A549 (cell line): ENCODE measurements at regions not wholly inside any gene's neighbourhood (a gene's known extent, or its start where the extent isn't known, plus 50 kb on each side); places are given as distances from the start of the nearest gene placed in this dataset.

Source experiments
- ATAC-seq, 2 experiments: fragments of 200-7000 bp in 1 of 2; fragments of >200 bp in 1 of 2; cut with Nextera tagmentation in 1 of 2; cut with Tn5 transposase in 1 of 2; 3 replicates each; pipeline versions ENCODE4 v1.8.0 to v1.9.1; 2018 to 2020; ENCODE audit warnings: mild to moderate bottlenecking in 1 of 2, moderate library complexity in 1 of 2
- CTCF ChIA-PET: fragments of 300-600 bp; sonication (Branson Sonifier 250); formaldehyde crosslinking; extraction: SDS; loops from one replicate; lab custom pipeline; 2021; ENCODE audit warnings: antibody characterized with exemption, inconsistent platforms; lab: Yijun Ruan, JAX
- POLR2A ChIA-PET: fragments of 350-600 bp; formaldehyde crosslinking; extraction: SDS; loops from one replicate; lab custom pipeline; 2021; ENCODE audit warnings: antibody characterized with exemption, inconsistent platforms; lab: Yijun Ruan, JAX
- DNase-seq, 2 experiments: peaks; one replicate each; pipeline versions ENCODE4 v3.0.0 to v3.0.0-alpha.2; 2011 to 2016; ENCODE audit warnings: low read depth in 1 of 2, low spot score in 1 of 2
- FAIRE-seq: peaks from 2 replicates; lab custom pipeline; 2011; peaks lifted over from hg19 to GRCh38; lab: Jason Lieb, UNC
- H3K27ac ChIP-seq, 2 experiments: fragments of >200 bp; sonication (Bioruptor Twin); formaldehyde crosslinking; 3 replicates each; pipeline ENCODE4 v1.5.1; 2016 to 2017
- H3K4me1 ChIP-seq: fragments of >200 bp; sonication (Bioruptor Twin); formaldehyde crosslinking; 3 replicates; pipeline ENCODE4 v1.6.1; 2016
- H3K4me2 ChIP-seq: fragments of >200 bp; sonication (Bioruptor Twin); formaldehyde crosslinking; 3 replicates; pipeline ENCODE4 v1.6.1; 2016
- H3K4me3 ChIP-seq: fragments of >200 bp; sonication (Bioruptor Twin); formaldehyde crosslinking; 3 replicates; pipeline ENCODE4 v1.5.1; 2016
- H3K9me3 ChIP-seq: fragments of >200 bp; sonication (Bioruptor Twin); formaldehyde crosslinking; 3 replicates; pipeline ENCODE4 v1.6.1; 2016
- EHF ChIP-seq: fragments of 250-450 bp; sonication (Bioruptor Pico); IDR thresholded peaks from 2 replicates; pipeline ENCODE4 v1.5.0; 2020; ENCODE audit warnings: mild to moderate bottlenecking
- ESRRA ChIP-seq: fragments of 150-350 bp; IDR thresholded peaks from 2 replicates; pipeline ENCODE4 v1.6.1; 2014; ENCODE audit warnings: mild to moderate bottlenecking, low read length, borderline replicate concordance
- FOSB ChIP-seq: fragments of 250-450 bp; sonication (Bioruptor Pico); IDR thresholded peaks from 2 replicates; pipeline ENCODE4 v1.5.0; 2020; ENCODE audit warnings: mild to moderate bottlenecking, moderate library complexity
- FOSL2 ChIP-seq, 2 experiments: fragments of 450-650 bp in 1 of 2; fragments of >200 bp in 1 of 2; sonication (Bioruptor Twin) in 1 of 2; formaldehyde crosslinking; IDR thresholded peaks; 2 replicates each; pipeline versions ENCODE4 v1.5.0 to v1.6.1; 2016 to 2020; ENCODE audit warnings: mild to moderate bottlenecking in 1 of 2, moderate library complexity in 1 of 2
- HEYL ChIP-seq: fragments of 250-450 bp; sonication (Bioruptor Pico); IDR thresholded peaks from 2 replicates; pipeline ENCODE4 v1.8.0; 2021; ENCODE audit warnings: mild to moderate bottlenecking, moderate library complexity
- HOXA7 ChIP-seq: fragments of 250-450 bp; sonication (Bioruptor Pico); IDR thresholded peaks from 2 replicates; pipeline ENCODE4 v1.5.0; 2020; ENCODE audit warnings: mild to moderate bottlenecking, moderate library complexity
- KDM1A ChIP-seq: fragments of 200-600 bp; sonication (generic); IDR thresholded peaks from 2 replicates; pipeline ENCODE4 v1.6.1; 2016; ENCODE audit warnings: low read depth, mild to moderate bottlenecking
- KDM5A ChIP-seq: fragments of 200-600 bp; sonication (generic); IDR thresholded peaks from 2 replicates; pipeline ENCODE4 v1.6.1; 2016; ENCODE audit warnings: antibody characterized with exemption, mild to moderate bottlenecking
- NPAS2 ChIP-seq: fragments of 250-450 bp; sonication (Bioruptor Pico); IDR thresholded peaks from 2 replicates; pipeline ENCODE4 v1.8.0; 2022; ENCODE audit warnings: mild to moderate bottlenecking, moderate library complexity, borderline replicate concordance
- POLR2A ChIP-seq: IDR thresholded peaks from 2 replicates; pipeline ENCODE4 v1.6.1; 2012; ENCODE audit warnings: mild to moderate bottlenecking, low read length
- RFX5 ChIP-seq: fragments of 450-650 bp; IDR thresholded peaks from 2 replicates; pipeline ENCODE4 v1.7.1; 2014; ENCODE audit warnings: antibody characterized with exemption, mild to moderate bottlenecking, moderate library complexity
- SREBF2 ChIP-seq: fragments of 450-650 bp; IDR thresholded peaks from 2 replicates; pipeline ENCODE4 v1.6.1; 2014; ENCODE audit warnings: mild to moderate bottlenecking, moderate library complexity
- TFCP2L1 ChIP-seq: fragments of 250-450 bp; sonication (Bioruptor Pico); IDR thresholded peaks from 2 replicates; pipeline ENCODE4 v1.5.0; 2021; ENCODE audit warnings: mild to moderate bottlenecking
- ZFP36 ChIP-seq: fragments of 450-650 bp; IDR thresholded peaks from 2 replicates; pipeline ENCODE4 v1.6.1; 2014; ENCODE audit warnings: borderline replicate concordance; ENCODE audit not compliant: partially characterized antibody
- ZNF302 ChIP-seq: fragments of 250-450 bp; sonication (Bioruptor Pico); IDR thresholded peaks from 2 replicates; pipeline ENCODE4 v1.9.0; 2021; ENCODE audit warnings: inconsistent platforms, mild to moderate bottlenecking, moderate library complexity
- WGBS: methylation state at CpG from one replicate; pipeline ENCODE4 v1.1.6; 2017; ENCODE audit errors: missing lambda C conversion rate; 5-methylcytosine and 5-hydroxymethylcytosine counted together
- TF ChIP-seq, protein P1 (sequence below): fragments of 450-650 bp; IDR thresholded peaks from 2 replicates; pipeline ENCODE4 v1.6.1; 2014; ENCODE audit warnings: antibody characterized with exemption
- TF ChIP-seq, protein P2 (sequence below): fragments of >200 bp; sonication (Bioruptor Twin); formaldehyde crosslinking; IDR thresholded peaks from 3 replicates; pipeline ENCODE4 v1.6.1; 2016
- TF ChIP-seq, protein P3 (sequence below): fragments of 150-350 bp; IDR thresholded peaks from 2 replicates; pipeline ENCODE4 v1.6.1; 2014; ENCODE audit warnings: low read depth, mild to moderate bottlenecking, low read length
- TF ChIP-seq, protein P4 (sequence below): fragments of 200-600 bp; sonication (generic); IDR thresholded peaks from 2 replicates; pipeline ENCODE4 v1.6.1; 2016; ENCODE audit warnings: antibody characterized with exemption, mild to moderate bottlenecking, moderate library complexity
- TF ChIP-seq, protein P5 (sequence below): fragments of 250-450 bp; sonication (Bioruptor Pico); IDR thresholded peaks from 2 replicates; pipeline ENCODE4 v1.5.0; 2020; ENCODE audit warnings: low read depth, mild to moderate bottlenecking, moderate library complexity

- ATAC-seq = no peak
- H3K9me3 ChIP-seq = no peaks in the 10 kb centered on the region
- no peak overlapping the region for H3K4me2 ChIP-seq
- WGBS = 92% methylated on average over 16 of the region's 16 CpGs
- H3K4me3 ChIP-seq = no peak overlapping the region
- peak overlapping the region; percentile 19 to 59; a peak in 3 of 6 replicates for H3K27ac ChIP-seq
- FAIRE-seq = no peak
- ChIA-PET POLR2A (no interaction called here), CTCF (interaction anchor here (2.2 kb wide), 1 partner anchor 8 kb away, joined by 9 read pairs; no protein-coding TSS in a partner anchor)
- no peak for TF ChIP-seq ZFP36
- TF ChIP-seq ZNF302 (CRISPR knock-in tag) = no peak
- no peak for TF ChIP-seq ESRRA
- DNase-seq = no peak
- H3K4me1 ChIP-seq = peaks cover 52% of the 10 kb centered on the region
Observed at GRCh38 chr2:43071599-43072550, 154.5 kb downstream of the ZFP36L2 start.

DNA sequence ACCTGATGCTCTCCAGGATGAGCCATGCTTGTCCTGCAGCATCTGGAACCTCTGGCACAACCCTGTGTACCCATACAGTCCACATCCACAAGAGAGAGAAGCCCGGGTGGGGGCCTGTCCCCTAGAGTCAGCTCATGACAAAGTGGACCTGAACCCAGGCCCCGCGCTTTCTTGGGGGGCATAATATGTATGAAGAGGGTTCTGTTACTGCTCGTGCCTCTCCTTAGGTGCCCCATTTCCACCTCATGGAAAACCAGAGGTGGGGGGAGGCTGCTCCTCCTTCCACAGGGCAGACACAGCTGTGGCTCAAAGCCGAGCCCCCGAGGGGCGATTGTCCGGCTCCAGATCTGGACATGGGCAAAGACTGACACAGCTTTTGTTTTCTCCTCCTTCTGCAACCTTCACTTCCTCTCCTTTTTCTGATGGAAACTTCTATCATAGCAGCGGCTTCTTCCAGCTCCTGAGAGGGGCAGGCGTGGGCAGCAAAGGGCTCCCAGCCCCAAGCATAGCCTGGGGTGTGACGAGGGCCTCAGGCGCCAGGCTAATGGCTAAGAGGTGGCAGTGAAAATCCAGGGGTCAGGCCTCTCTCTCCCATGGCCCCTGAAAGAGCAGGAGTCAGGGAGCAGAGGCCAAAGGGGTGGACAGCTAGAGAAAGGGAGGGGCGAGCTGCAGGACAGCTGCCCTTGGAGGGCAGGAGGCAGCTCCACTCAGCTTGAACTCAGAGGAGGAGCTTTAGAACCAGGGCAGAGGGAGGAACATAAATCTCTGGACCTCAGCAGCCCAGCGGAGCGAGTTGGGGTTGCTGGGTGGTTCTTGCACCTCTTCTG lies 155.5 kb downstream of the ZFP36L2 start:
- ChIA-PET POLR2A (no interaction called here), CTCF (interaction anchor here (1.0 to 2.2 kb wide), 6 partner anchors 9 to 122 kb away, joined by 3 to 11 read pairs (median 4); no protein-coding TSS in a partner anchor)
- TF ChIP-seq SREBF2 (no peak), HOXA7 (CRISPR knock-in tag) (no peak), KDM1A (no peak), FOSL2 (IDR thresholded peaks at IDR 0.05) (no peak), FOSL2 (CRISPR knock-in tag; IDR thresholded peaks at IDR 0.05) (no peak), NPAS2 (no peak), TFCP2L1 (CRISPR knock-in tag) (no peak), RFX5 (no peak), FOSB (CRISPR knock-in tag) (no peak), EHF (CRISPR knock-in tag) (no peak), HEYL (no peak), POLR2A (no peak), KDM5A (no peak)
- TF ChIP-seq, protein P1, sequence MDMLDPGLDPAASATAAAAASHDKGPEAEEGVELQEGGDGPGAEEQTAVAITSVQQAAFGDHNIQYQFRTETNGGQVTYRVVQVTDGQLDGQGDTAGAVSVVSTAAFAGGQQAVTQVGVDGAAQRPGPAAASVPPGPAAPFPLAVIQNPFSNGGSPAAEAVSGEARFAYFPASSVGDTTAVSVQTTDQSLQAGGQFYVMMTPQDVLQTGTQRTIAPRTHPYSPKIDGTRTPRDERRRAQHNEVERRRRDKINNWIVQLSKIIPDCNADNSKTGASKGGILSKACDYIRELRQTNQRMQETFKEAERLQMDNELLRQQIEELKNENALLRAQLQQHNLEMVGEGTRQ = no peak
- TF ChIP-seq, protein P2, sequence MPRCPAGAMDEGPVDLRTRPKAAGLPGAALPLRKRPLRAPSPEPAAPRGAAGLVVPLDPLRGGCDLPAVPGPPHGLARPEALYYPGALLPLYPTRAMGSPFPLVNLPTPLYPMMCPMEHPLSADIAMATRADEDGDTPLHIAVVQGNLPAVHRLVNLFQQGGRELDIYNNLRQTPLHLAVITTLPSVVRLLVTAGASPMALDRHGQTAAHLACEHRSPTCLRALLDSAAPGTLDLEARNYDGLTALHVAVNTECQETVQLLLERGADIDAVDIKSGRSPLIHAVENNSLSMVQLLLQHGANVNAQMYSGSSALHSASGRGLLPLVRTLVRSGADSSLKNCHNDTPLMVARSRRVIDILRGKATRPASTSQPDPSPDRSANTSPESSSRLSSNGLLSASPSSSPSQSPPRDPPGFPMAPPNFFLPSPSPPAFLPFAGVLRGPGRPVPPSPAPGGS = no peak
- TF ChIP-seq, protein P3, sequence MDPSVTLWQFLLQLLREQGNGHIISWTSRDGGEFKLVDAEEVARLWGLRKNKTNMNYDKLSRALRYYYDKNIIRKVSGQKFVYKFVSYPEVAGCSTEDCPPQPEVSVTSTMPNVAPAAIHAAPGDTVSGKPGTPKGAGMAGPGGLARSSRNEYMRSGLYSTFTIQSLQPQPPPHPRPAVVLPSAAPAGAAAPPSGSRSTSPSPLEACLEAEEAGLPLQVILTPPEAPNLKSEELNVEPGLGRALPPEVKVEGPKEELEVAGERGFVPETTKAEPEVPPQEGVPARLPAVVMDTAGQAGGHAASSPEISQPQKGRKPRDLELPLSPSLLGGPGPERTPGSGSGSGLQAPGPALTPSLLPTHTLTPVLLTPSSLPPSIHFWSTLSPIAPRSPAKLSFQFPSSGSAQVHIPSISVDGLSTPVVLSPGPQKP = no peak
- TF ChIP-seq, protein P4, sequence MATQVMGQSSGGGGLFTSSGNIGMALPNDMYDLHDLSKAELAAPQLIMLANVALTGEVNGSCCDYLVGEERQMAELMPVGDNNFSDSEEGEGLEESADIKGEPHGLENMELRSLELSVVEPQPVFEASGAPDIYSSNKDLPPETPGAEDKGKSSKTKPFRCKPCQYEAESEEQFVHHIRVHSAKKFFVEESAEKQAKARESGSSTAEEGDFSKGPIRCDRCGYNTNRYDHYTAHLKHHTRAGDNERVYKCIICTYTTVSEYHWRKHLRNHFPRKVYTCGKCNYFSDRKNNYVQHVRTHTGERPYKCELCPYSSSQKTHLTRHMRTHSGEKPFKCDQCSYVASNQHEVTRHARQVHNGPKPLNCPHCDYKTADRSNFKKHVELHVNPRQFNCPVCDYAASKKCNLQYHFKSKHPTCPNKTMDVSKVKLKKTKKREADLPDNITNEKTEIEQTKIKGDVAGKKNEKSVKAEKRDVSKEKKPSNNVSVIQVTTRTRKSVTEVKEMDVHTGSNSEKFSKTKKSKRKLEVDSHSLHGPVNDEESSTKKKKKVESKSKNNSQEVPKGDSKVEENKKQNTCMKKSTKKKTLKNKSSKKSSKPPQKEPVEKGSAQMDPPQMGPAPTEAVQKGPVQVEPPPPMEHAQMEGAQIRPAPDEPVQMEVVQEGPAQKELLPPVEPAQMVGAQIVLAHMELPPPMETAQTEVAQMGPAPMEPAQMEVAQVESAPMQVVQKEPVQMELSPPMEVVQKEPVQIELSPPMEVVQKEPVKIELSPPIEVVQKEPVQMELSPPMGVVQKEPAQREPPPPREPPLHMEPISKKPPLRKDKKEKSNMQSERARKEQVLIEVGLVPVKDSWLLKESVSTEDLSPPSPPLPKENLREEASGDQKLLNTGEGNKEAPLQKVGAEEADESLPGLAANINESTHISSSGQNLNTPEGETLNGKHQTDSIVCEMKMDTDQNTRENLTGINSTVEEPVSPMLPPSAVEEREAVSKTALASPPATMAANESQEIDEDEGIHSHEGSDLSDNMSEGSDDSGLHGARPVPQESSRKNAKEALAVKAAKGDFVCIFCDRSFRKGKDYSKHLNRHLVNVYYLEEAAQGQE = no peak
- TF ChIP-seq, protein P5, sequence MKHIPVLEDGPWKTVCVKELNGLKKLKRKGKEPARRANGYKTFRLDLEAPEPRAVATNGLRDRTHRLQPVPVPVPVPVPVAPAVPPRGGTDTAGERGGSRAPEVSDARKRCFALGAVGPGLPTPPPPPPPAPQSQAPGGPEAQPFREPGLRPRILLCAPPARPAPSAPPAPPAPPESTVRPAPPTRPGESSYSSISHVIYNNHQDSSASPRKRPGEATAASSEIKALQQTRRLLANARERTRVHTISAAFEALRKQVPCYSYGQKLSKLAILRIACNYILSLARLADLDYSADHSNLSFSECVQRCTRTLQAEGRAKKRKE (CRISPR knock-in tag) = no peak
- H3K4me3 ChIP-seq = no peak overlapping the region
- FAIRE-seq (no peak), ATAC-seq (no peak), DNase-seq (no peak)
- H3K4me1 ChIP-seq = peaks cover 45% of the 10 kb centered on the region
- H3K9me3 ChIP-seq = no peaks in the 10 kb centered on the region
- H3K4me2 ChIP-seq = no peak overlapping the region
- H3K27ac ChIP-seq = peak overlapping the region in 1 of 2 experiments; percentile 59; a peak in 3 of 6 replicates
- 90% methylated on average over 13 of the region's 15 CpGs for WGBS
